ENCODE measurements at regions not wholly inside any gene's neighbourhood (a gene's known extent, or its start where the extent isn't known, plus 50 kb on each side); places are given as distances from the start of the nearest gene placed in this dataset.
"Not testable (repeated sequence)": the region's sequence is repeated elsewhere in the genome, so short reads cannot be mapped to it uniquely, and the experiment has no call there.

- DNase-seq, result no peak
These were observed 189.7 kb downstream of the EDN1 start for GRCh38 chr6:12479881-12480280.

GRCh38 chr6:12480379-12480778, 190.2 kb downstream of the EDN1 start:
- DNase-seq, result no peak

GRCh38 chr6:12481292-12481691, 191.1 kb downstream of the EDN1 start:
- DNase-seq, result no peak

GRCh38 chr6:12481850-12482249, 191.7 kb downstream of the EDN1 start:
- DNase-seq, result no peak

- no peak for DNase-seq
These were observed 192.5 kb downstream of the EDN1 start for GRCh38 chr6:12482386-12483375.

- DNase-seq, result no peak
These were observed 193.6 kb downstream of the EDN1 start for GRCh38 chr6:12483712-12484111.

- DNase-seq, result no peak
These were observed 194.4 kb downstream of the EDN1 start for GRCh38 chr6:12484519-12484918.

GRCh38 chr6:12485226-12485764, 195.1 kb downstream of the EDN1 start:
- no peak for DNase-seq

- no peak for DNase-seq
These were observed 195.7 kb downstream of the EDN1 start for GRCh38 chr6:12485837-12486236.

GRCh38 chr6:12490351-12490903, 200.3 kb downstream of the EDN1 start:
- DNase-seq, result no peak

- no peak for DNase-seq
These were observed 200.9 kb downstream of the EDN1 start for GRCh38 chr6:12490904-12491571.

GRCh38 chr6:12492929-12493328, 202.8 kb downstream of the EDN1 start:
- DNase-seq, result not testable (repeated sequence)

GRCh38 chr6:12493446-12493845, 203.3 kb downstream of the EDN1 start:
- DNase-seq, result no peak

GRCh38 chr6:12494161-12494560, 204.0 kb downstream of the EDN1 start:
- no peak for DNase-seq

GRCh38 chr6:12501990-12502389, 211.8 kb downstream of the EDN1 start:
- no peak for DNase-seq

GRCh38 chr6:12504325-12504966, 212.1 kb upstream of the PHACTR1 start:
- no peak for DNase-seq

- DNase-seq, result no peak
These were observed 211.1 kb upstream of the PHACTR1 start for GRCh38 chr6:12505486-12505885.

- DNase-seq, result no peak
These were observed 210.4 kb upstream of the PHACTR1 start for GRCh38 chr6:12506159-12506558.

- no peak for DNase-seq
These were observed 208.9 kb upstream of the PHACTR1 start for GRCh38 chr6:12507636-12508035.

- DNase-seq, result no peak
These were observed 208.0 kb upstream of the PHACTR1 start for GRCh38 chr6:12508553-12508952.

GRCh38 chr6:12509060-12509459, 207.5 kb upstream of the PHACTR1 start:
- no peak for DNase-seq

- no peak for DNase-seq
These were observed 200.5 kb upstream of the PHACTR1 start for GRCh38 chr6:12516070-12516469.

- no peak for DNase-seq
These were observed 194.2 kb upstream of the PHACTR1 start for GRCh38 chr6:12522347-12522746.
